IMR-90 (cell line): ENCODE measurements at regions not wholly inside any gene's neighbourhood (a gene's known extent, or its start where the extent isn't known, plus 50 kb on each side); places are given as distances from the start of the nearest gene placed in this dataset.

Experiments
- ATAC-seq: fragments of 200-7000 bp; cut with Tn5 transposase; 2 replicates; pipeline ENCODE4 v1.9.1; 2020; ENCODE audit warnings: low read depth, mild to moderate bottlenecking, moderate library complexity
- BruUV-seq: library from RNA; stranded (reverse); fragments of 400-500 nt; replicated peaks from 2 replicates; lab custom pipeline; 2021; lab: Mats Ljungman, UMichigan
- CTCF ChIA-PET: fragments of 300-600 bp; formaldehyde crosslinking; extraction: SDS; loops from one replicate; lab custom pipeline; 2021; ENCODE audit warnings: antibody characterized with exemption; lab: Yijun Ruan, JAX
- POLR2A ChIA-PET: fragments of 300-600 bp; sonication (Branson Sonifier 250); formaldehyde crosslinking; loops from one replicate; lab custom pipeline; 2022; ENCODE audit warnings: antibody characterized with exemption; ENCODE audit not compliant: unreplicated experiment; lab: Charles Lee
- DNase-seq: peaks from one replicate; pipeline ENCODE4 v3.0.0; 2013
- H2AFZ ChIP-seq: replicated peaks from 2 replicates; pipeline ENCODE3; 2013; ENCODE audit warnings: low read length, mild to moderate bottlenecking; ENCODE audit not compliant: poor library complexity
- H2AK5ac ChIP-seq: 2 replicates; pipeline ENCODE4 v1.6.1; 2013; ENCODE audit warnings: low read depth, low read length, inconsistent platforms
- H2AK9ac ChIP-seq: replicated peaks from 2 replicates; pipeline ENCODE3; 2013; ENCODE audit warnings: mild to moderate bottlenecking, low read depth, low read length, moderate library complexity; ENCODE audit not compliant: poor library complexity
- H2BK120ac ChIP-seq: 2 replicates; pipeline ENCODE4 v1.6.1; 2013; ENCODE audit warnings: low read depth, low read length, inconsistent platforms
- H2BK15ac ChIP-seq: 3 replicates; pipeline ENCODE4 v1.6.1; 2013; ENCODE audit warnings: low read depth, low read length, inconsistent platforms
- H2BK20ac ChIP-seq: 2 replicates; pipeline ENCODE4 v1.6.1; 2013; ENCODE audit warnings: low read depth, mild to moderate bottlenecking, inconsistent platforms, low read length, moderate library complexity
- H2BK5ac ChIP-seq: 2 replicates; pipeline ENCODE4 v1.6.1; 2013; ENCODE audit warnings: mild to moderate bottlenecking, low read depth, low read length, inconsistent platforms; ENCODE audit not compliant: poor library complexity, severe bottlenecking
- H3K14ac ChIP-seq: replicated peaks from 2 replicates; pipeline ENCODE4 v1.6.1; 2013; ENCODE audit warnings: low read depth, low read length, inconsistent platforms
- H3K18ac ChIP-seq: 2 replicates; pipeline ENCODE4 v1.6.1; 2013; ENCODE audit warnings: low read depth, low read length, control low read depth
- H3K23ac ChIP-seq: 2 replicates; pipeline ENCODE4 v1.6.1; 2013; ENCODE audit warnings: low read depth, low read length, inconsistent platforms
- H3K27ac ChIP-seq: 2 replicates; pipeline ENCODE4 v1.5.1; 2013; ENCODE audit warnings: mild to moderate bottlenecking, control low read depth, low read length; ENCODE audit not compliant: insufficient read depth
- H3K27me3 ChIP-seq: 2 replicates; pipeline ENCODE4 v1.6.1; 2013; ENCODE audit warnings: low read length; ENCODE audit not compliant: control insufficient read depth, insufficient read depth
- H3K36me3 ChIP-seq: 2 replicates; pipeline ENCODE4 v1.6.1; 2013; ENCODE audit warnings: low read length, mixed read lengths; ENCODE audit not compliant: control insufficient read depth, insufficient read depth
- H3K4ac ChIP-seq: 2 replicates; pipeline ENCODE4 v1.6.1; 2013; ENCODE audit warnings: low read depth, low read length, inconsistent platforms
- H3K4me1 ChIP-seq: 2 replicates; pipeline ENCODE4 v1.6.1; 2013; ENCODE audit warnings: low read length, mixed read lengths; ENCODE audit not compliant: control insufficient read depth, insufficient read depth
- H3K4me2 ChIP-seq: 2 replicates; pipeline ENCODE4 v1.6.1; 2013; ENCODE audit warnings: low read depth, mild to moderate bottlenecking, control low read depth, low read length, moderate library complexity
- H3K4me3 ChIP-seq: 2 replicates; pipeline ENCODE4 v1.5.1; 2013; ENCODE audit warnings: low read depth, mild to moderate bottlenecking, control low read depth, low read length, moderate library complexity; ENCODE audit not compliant: insufficient read depth
- H3K56ac ChIP-seq: 2 replicates; pipeline ENCODE4 v1.6.1; 2013; ENCODE audit warnings: low read length, inconsistent platforms; ENCODE audit not compliant: insufficient read depth; ENCODE audit errors: extremely low read depth
- H3K79me1 ChIP-seq, 2 experiments: 2 replicates each; pipeline ENCODE4 v1.6.1; 2013; ENCODE audit warnings: low read length in 2 of 2, inconsistent platforms in 1 of 2, low read depth in 1 of 2
- H3K9ac ChIP-seq: 2 replicates; pipeline ENCODE4 v1.6.1; 2013; ENCODE audit warnings: low read depth, low read length, control low read depth
- H3K9me1 ChIP-seq: 2 replicates; pipeline ENCODE4 v1.6.1; 2013; ENCODE audit warnings: low read length, inconsistent platforms; ENCODE audit not compliant: insufficient read depth
- H3K9me3 ChIP-seq: 2 replicates; pipeline ENCODE4 v1.6.1; 2013; ENCODE audit warnings: low read length; ENCODE audit not compliant: control insufficient read depth, insufficient read depth
- H4K20me1 ChIP-seq: 2 replicates; pipeline ENCODE4 v1.6.1; 2013; ENCODE audit warnings: low read length, inconsistent platforms; ENCODE audit not compliant: insufficient read depth
- H4K5ac ChIP-seq: 2 replicates; pipeline ENCODE4 v1.6.1; 2013; ENCODE audit warnings: mild to moderate bottlenecking, low read depth, low read length, control low read depth
- H4K8ac ChIP-seq, 2 experiments: 2 replicates each; pipeline ENCODE4 v1.6.1; 2013; ENCODE audit warnings: low read depth in 2 of 2, low read length in 2 of 2, control low read depth in 1 of 2, inconsistent platforms in 1 of 2
- H4K91ac ChIP-seq: 2 replicates; pipeline ENCODE4 v1.6.1; 2013; ENCODE audit warnings: low read depth, low read length, inconsistent platforms; ENCODE audit not compliant: insufficient read depth
- CTCF ChIP-seq: conservative IDR thresholded peaks from 2 replicates; pipeline ENCODE4 v1.5.1; 2012; ENCODE audit warnings: mild to moderate bottlenecking, low read depth, low read length, improper control_type of control experiment
- MAFK ChIP-seq: IDR thresholded peaks from 2 replicates; pipeline ENCODE4 v1.6.1; 2012; ENCODE audit warnings: low read depth, low read length, improper control_type of control experiment
- MXI1 ChIP-seq: IDR thresholded peaks from 2 replicates; pipeline ENCODE4 v1.6.1; 2012; ENCODE audit warnings: low read depth, mild to moderate bottlenecking, low read length, moderate library complexity, borderline replicate concordance
- RAD21 ChIP-seq: IDR thresholded peaks from 2 replicates; pipeline ENCODE4 v1.6.1; 2012; ENCODE audit warnings: low read length, improper control_type of control experiment
- SMC3 ChIP-seq: fragments of 150-350 bp; IDR thresholded peaks from 2 replicates; pipeline ENCODE4 v1.6.1; 2016; ENCODE audit warnings: low read depth, mild to moderate bottlenecking, antibody characterized with exemption, low read length, moderate library complexity
- WGBS, 2 experiments: methylation state at CpG; one replicate each; pipeline versions ENCODE4 v1.1.5 to v1.1.7; 2013; ENCODE audit warnings: missing lambda C conversion rate in 2 of 2; ENCODE audit not compliant: insufficient read length in 1 of 2; ENCODE audit errors: extremely low coverage in 2 of 2; 5-methylcytosine and 5-hydroxymethylcytosine counted together
- dilution Hi-C: fragments of 300-500 bp; cut with HindIII; formaldehyde crosslinking; loops from one replicate; pipeline ENCODE4 v1.14.3; 2018; ENCODE audit warnings: low sequenced_read_pairs; ENCODE audit not compliant: unreplicated experiment
- in situ Hi-C: fragments of 300-500 bp; cut with MboI; formaldehyde crosslinking; loops from 3 replicates; pipeline ENCODE4 v1.14.3; 2019; ENCODE audit warnings: low sequenced_read_pairs, inconsistent platforms, mixed read lengths
- intact Hi-C: fragments of 100-400 bp; cut with micrococcal nuclease; formaldehyde crosslinking; loops from 2 replicates; pipeline ENCODE4 v1.10.0; 2022

GRCh38 chr4:46648088-46648744, 258.3 kb upstream of the GABRA2 start:
- H3K9me1 ChIP-seq: no peaks in the 10 kb centered on the region
- no peak overlapping the region for H3K14ac ChIP-seq
- WGBS, 2 experiments: 20% methylated on average over 1 of the region's 2 CpGs; no CpG with 5 or more reads in 1 of the 2 experiments
- H2AFZ ChIP-seq: peak overlapping the region; percentile 1
- dilution Hi-C loops: no loop called here
- no peak overlapping the region for H3K18ac ChIP-seq
- no peak overlapping the region for H3K4ac ChIP-seq
- H3K36me3 ChIP-seq: no peaks in the 10 kb centered on the region
- in situ Hi-C loops: loop anchor here (5.0 kb wide), 1 partner anchor 321 kb away; no protein-coding TSS in a partner anchor
- no peaks in the 10 kb centered on the region for H4K20me1 ChIP-seq
- H2BK5ac ChIP-seq: no peak overlapping the region
- no peak overlapping the region for H3K23ac ChIP-seq
- H3K4me2 ChIP-seq: no peak overlapping the region
- ChIA-PET POLR2A (no interaction called here), CTCF (interaction anchor here (0.9 to 1.5 kb wide), 2 partner anchors 319 to 1889 kb away, joined by 3 to 14 read pairs; no protein-coding TSS in a partner anchor)
- no peaks in the 10 kb centered on the region for H3K4me1 ChIP-seq
- no peak overlapping the region for H3K9ac ChIP-seq
- no peak overlapping the region for H4K91ac ChIP-seq
- H4K5ac ChIP-seq: no peak overlapping the region
- ATAC-seq (peak; percentile 97), DNase-seq (peak; percentile 64)
- no peaks in the 10 kb centered on the region for H3K27me3 ChIP-seq
- no peak overlapping the region for H3K4me3 ChIP-seq
- TF ChIP-seq SMC3 (peak; percentile 45), CTCF (peak; percentile 55), MAFK (no peak), RAD21 (peak; percentile 77), MXI1 (no peak)
- H2AK9ac ChIP-seq: no peak overlapping the region
- H2AK5ac ChIP-seq: no peak overlapping the region
- intact Hi-C loops: loop anchor here (1.0 kb wide), 2 partner anchors 319 to 1888 kb away; no protein-coding TSS in a partner anchor
- H3K27ac ChIP-seq: no peak overlapping the region
- no peaks in the 10 kb centered on the region; the same call in 1 of the 2 replicates for H3K9me3 ChIP-seq
- no peak overlapping the region for H2BK120ac ChIP-seq
- no peak overlapping the region for H4K8ac ChIP-seq
- H2BK15ac ChIP-seq: no peak overlapping the region
- H3K79me1 ChIP-seq: no peaks in the 10 kb centered on the region
- H3K56ac ChIP-seq: no peak overlapping the region
- no peak overlapping the region for H2BK20ac ChIP-seq
- BruUV-seq: no TSS peak
